OCI-LY7 (cell line): ENCODE measurements at regions not wholly inside any gene's neighbourhood (a gene's known extent, or its start where the extent isn't known, plus 50 kb on each side); places are given as distances from the start of the nearest gene placed in this dataset.

Experiments
- BruUV-seq: library from RNA; stranded (reverse); fragments of 400-500 nt; replicated peaks from 2 replicates; lab custom pipeline; 2021; lab: Mats Ljungman, UMichigan
- CTCF ChIA-PET: fragments of 300-600 bp; sonication (Branson Sonifier 250); formaldehyde crosslinking; loops from one replicate; lab custom pipeline; 2022; ENCODE audit warnings: antibody characterized with exemption; ENCODE audit not compliant: unreplicated experiment; lab: Charles Lee
- POLR2A ChIA-PET: fragments of 300-600 bp; sonication (Branson Sonifier 250); formaldehyde crosslinking; loops from one replicate; lab custom pipeline; 2022; ENCODE audit warnings: antibody characterized with exemption; lab: Charles Lee
- DNase-seq: peaks from one replicate; pipeline ENCODE4 v3.0.0-alpha.2; 2015; ENCODE audit warnings: low spot score
- H2AFZ ChIP-seq: fragments of 200-600 bp; sonication (generic), shearing (Covaris generic); 2 replicates; pipeline ENCODE4 v1.6.1; 2014; ENCODE audit warnings: mild to moderate bottlenecking, antibody characterized with exemption, low read length, moderate library complexity
- H3K27ac ChIP-seq: fragments of 200-600 bp; sonication (generic); 2 replicates; pipeline ENCODE4 v1.5.1; 2014; ENCODE audit warnings: mixed run types, low read depth, mild to moderate bottlenecking, moderate library complexity, low read length, inconsistent platforms; ENCODE audit not compliant: poor library complexity, severe bottlenecking
- H3K36me3 ChIP-seq: fragments of 200-600 bp; sonication (generic); 2 replicates; pipeline ENCODE4 v1.6.1; 2014; ENCODE audit warnings: mild to moderate bottlenecking, antibody characterized with exemption, low read length, moderate library complexity, mixed read lengths; ENCODE audit not compliant: insufficient read depth
- H3K4me1 ChIP-seq: fragments of 200-600 bp; sonication (generic); 2 replicates; pipeline ENCODE4 v1.5.1; 2014; ENCODE audit warnings: mild to moderate bottlenecking, low read length; ENCODE audit not compliant: insufficient read depth, poor library complexity, severe bottlenecking
- H3K4me2 ChIP-seq: fragments of 200-600 bp; sonication (generic); 2 replicates; pipeline ENCODE4 v1.6.1; 2014; ENCODE audit warnings: mild to moderate bottlenecking, low read length
- H3K4me3 ChIP-seq: fragments of 200-600 bp; sonication (generic); 2 replicates; pipeline ENCODE4 v1.5.1; 2014; ENCODE audit warnings: mild to moderate bottlenecking, low read depth, low read length; ENCODE audit not compliant: poor library complexity, severe bottlenecking
- H3K79me2 ChIP-seq: fragments of 200-600 bp; sonication (generic); 2 replicates; pipeline ENCODE4 v1.6.1; 2016; ENCODE audit warnings: low read depth, mild to moderate bottlenecking, low read length, moderate library complexity, mixed read lengths; ENCODE audit not compliant: insufficient read depth
- H3K9me2 ChIP-seq: fragments of 200-600 bp; sonication (generic); 2 replicates; pipeline ENCODE4 v1.6.1; 2016; ENCODE audit warnings: mild to moderate bottlenecking, low read length, mixed read lengths; ENCODE audit not compliant: insufficient read depth
- H3K9me3 ChIP-seq: fragments of 200-600 bp; sonication (generic); 2 replicates; pipeline ENCODE4 v1.6.1; 2014; ENCODE audit warnings: mild to moderate bottlenecking, mixed run types, low read length, mixed read lengths
- H4K20me1 ChIP-seq: fragments of 200-600 bp; sonication (generic); 2 replicates; pipeline ENCODE4 v1.6.1; 2014; ENCODE audit warnings: mild to moderate bottlenecking, antibody characterized with exemption, low read length, moderate library complexity, mixed read lengths; ENCODE audit not compliant: insufficient read depth
- CTCF ChIP-seq: fragments of 200-600 bp; sonication (generic); conservative IDR thresholded peaks from 2 replicates; pipeline ENCODE4 v1.5.1; 2014; ENCODE audit warnings: mild to moderate bottlenecking, antibody characterized with exemption, low read length, moderate library complexity, mixed read lengths
- EZH2phosphoT487 ChIP-seq: fragments of 200-600 bp; sonication (generic); IDR thresholded peaks from 2 replicates; pipeline ENCODE4 v1.6.1; 2018; ENCODE audit warnings: low read depth, borderline replicate concordance, mild to moderate bottlenecking, mixed run types, antibody characterized with exemption, low read length, moderate library complexity, mixed read lengths
- intact Hi-C: fragments of 100-400 bp; cut with micrococcal nuclease; formaldehyde crosslinking; loops from one replicate; pipeline ENCODE4 v1.10.0; 2022; ENCODE audit not compliant: unreplicated experiment

GRCh38 chr1:82423174-82423815 is 622.6 kb downstream of the ADGRL2 start:
- DNase-seq, result no peak
- Histone ChIP-seq H3K79me2 (no peaks in the 10 kb centered on the region), H3K4me1 (no peaks in the 10 kb centered on the region), H3K4me3 (no peak overlapping the region), H3K9me3 (no peaks in the 10 kb centered on the region), H2AFZ (no peak overlapping the region), H3K27ac (no peak overlapping the region), H3K9me2 (no peaks in the 10 kb centered on the region), H3K36me3 (no peaks in the 10 kb centered on the region), H3K4me2 (no peak overlapping the region), H4K20me1 (no peaks in the 10 kb centered on the region)
- CTCF ChIA-PET, result no interaction called here
- intact Hi-C loops, result no loop called here
- TF ChIP-seq CTCF (no peak), EZH2phosphoT487 (no peak)
- POLR2A ChIA-PET, result no interaction called here
- no TSS peak for BruUV-seq

GRCh38 chr1:82421782-82422181 is 621.0 kb downstream of the ADGRL2 start:
- TF ChIP-seq EZH2phosphoT487, result no peak
- no peak for TF ChIP-seq CTCF
- no peaks in the 10 kb centered on the region for H3K36me3 ChIP-seq
- no peak for DNase-seq
- H3K4me3 ChIP-seq, result no peak overlapping the region
- intact Hi-C loops, result no loop called here
- ChIA-PET POLR2A (no interaction called here), CTCF (no interaction called here)
- H3K79me2 ChIP-seq, result no peaks in the 10 kb centered on the region
- no peaks in the 10 kb centered on the region for H3K9me3 ChIP-seq
- H3K4me2 ChIP-seq, result no peak overlapping the region
- BruUV-seq, result no TSS peak
- H3K27ac ChIP-seq, result no peak overlapping the region
- H3K9me2 ChIP-seq, result no peaks in the 10 kb centered on the region
- H2AFZ ChIP-seq, result no peak overlapping the region
- H3K4me1 ChIP-seq, result no peaks in the 10 kb centered on the region
- no peaks in the 10 kb centered on the region for H4K20me1 ChIP-seq

- Histone ChIP-seq H2AFZ (no peak overlapping the region), H3K4me1 (no peaks in the 10 kb centered on the region), H3K4me3 (no peak overlapping the region), H3K9me2 (no peaks in the 10 kb centered on the region), H4K20me1 (no peaks in the 10 kb centered on the region), H3K79me2 (no peaks in the 10 kb centered on the region), H3K4me2 (no peak overlapping the region), H3K9me3 (no peaks in the 10 kb centered on the region), H3K27ac (no peak overlapping the region), H3K36me3 (no peaks in the 10 kb centered on the region)
- ChIA-PET CTCF (no interaction called here), POLR2A (interaction anchor here (0.7 kb wide), 1 partner anchor 42 kb away, joined by 3 read pairs; no protein-coding TSS in a partner anchor)
- no peak for TF ChIP-seq EZH2phosphoT487
- TF ChIP-seq CTCF, result no peak
- intact Hi-C loops, result no loop called here
- no TSS peak for BruUV-seq
- no peak for DNase-seq
These were observed 619.9 kb downstream of the ADGRL2 start for GRCh38 chr1:82420584-82420983.
